GM12891 (cell line): ENCODE measurements at regions not wholly inside any gene's neighbourhood (a gene's known extent, or its start where the extent isn't known, plus 50 kb on each side); places are given as distances from the start of the nearest gene placed in this dataset.

ENCODE experiments used
- DNase-seq: peaks from one replicate; pipeline ENCODE4 v3.0.0; 2011; ENCODE audit warnings: low spot score; ENCODE audit not compliant: insufficient read length
- FAIRE-seq: peaks from 2 replicates; lab custom pipeline; 2011; peaks lifted over from hg19 to GRCh38; lab: Jason Lieb, UNC
- PAX5 ChIP-seq: IDR thresholded peaks from 2 replicates; pipeline ENCODE4 v1.6.1; 2011; ENCODE audit warnings: low read length, moderate library complexity, mild to moderate bottlenecking; ENCODE audit not compliant: insufficient read depth, severe bottlenecking
- POLR2A ChIP-seq: IDR thresholded peaks from 2 replicates; pipeline ENCODE4 v1.6.1; 2011; ENCODE audit warnings: low read depth, low read length, control low read depth
- POLR2AphosphoS5 ChIP-seq: IDR thresholded peaks from 2 replicates; pipeline ENCODE4 v1.6.1; 2011; ENCODE audit warnings: low read depth, low read length, control low read depth
- POU2F2 ChIP-seq: IDR thresholded peaks from 2 replicates; pipeline ENCODE4 v1.6.1; 2011; ENCODE audit warnings: low read depth, mild to moderate bottlenecking, control low read depth, low read length, moderate library complexity
- SPI1 ChIP-seq: IDR thresholded peaks from 2 replicates; pipeline ENCODE4 v1.6.1; 2011; ENCODE audit warnings: low read depth, low read length, control low read depth
- TAF1 ChIP-seq: IDR thresholded peaks from 2 replicates; pipeline ENCODE4 v1.6.1; 2011; ENCODE audit warnings: low read depth, low read length, control low read depth

GRCh38 chr5:175230299-175230698, 213.7 kb downstream of the DRD1 start:
- DNase-seq: no peak
- no peak for FAIRE-seq
- TF ChIP-seq POLR2AphosphoS5 (no peak), POU2F2 (no peak), POLR2A (no peak), TAF1 (no peak), SPI1 (no peak), PAX5 (no peak)

DNA sequence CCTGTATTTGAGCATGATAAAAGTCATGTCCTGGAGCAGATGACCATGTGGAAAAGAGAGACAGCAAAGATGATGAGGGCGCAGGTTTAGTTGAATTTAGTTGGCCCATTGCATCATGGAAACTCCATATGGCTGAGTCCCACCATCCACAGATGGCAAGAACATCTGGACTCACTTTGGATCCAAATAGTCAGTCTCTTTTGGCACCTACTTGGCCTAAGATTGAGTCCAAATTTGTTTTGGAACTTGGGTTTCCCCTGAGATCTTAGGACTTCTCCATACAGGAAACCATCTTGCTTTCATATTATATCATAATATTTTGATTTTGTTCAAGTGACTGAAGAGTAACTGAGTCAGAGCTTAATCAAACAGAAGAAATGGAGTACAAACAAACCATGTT, 217.5 kb downstream of the DRD1 start:
- TF ChIP-seq POU2F2 (no peak), TAF1 (no peak), SPI1 (no peak), POLR2AphosphoS5 (no peak), PAX5 (no peak), POLR2A (no peak)
- no peak for FAIRE-seq
- DNase-seq: no peak

- DNase-seq (no peak), FAIRE-seq (no peak)
- TF ChIP-seq POLR2AphosphoS5 (no peak), TAF1 (no peak), PAX5 (no peak), POU2F2 (no peak), SPI1 (no peak), POLR2A (no peak)
These were observed 220.7 kb downstream of the DRD1 start for GRCh38 chr5:175223291-175223690.

- DNase-seq (no peak), FAIRE-seq (no peak)
- no peak for TF ChIP-seq PAX5
- no peak for TF ChIP-seq SPI1
- no peak for TF ChIP-seq POLR2A
- TF ChIP-seq POU2F2: no peak
- TF ChIP-seq POLR2AphosphoS5: no peak
- no peak for TF ChIP-seq TAF1
These were observed 221.4 kb downstream of the DRD1 start for GRCh38 chr5:175222621-175223020.

GRCh38 chr5:175220549-175220948, 223.4 kb downstream of the DRD1 start:
- DNase-seq (no peak), FAIRE-seq (no peak)
- TF ChIP-seq SPI1: no peak
- TF ChIP-seq POLR2A: no peak
- no peak for TF ChIP-seq TAF1
- no peak for TF ChIP-seq POLR2AphosphoS5

- TF ChIP-seq PAX5 (no peak), TAF1 (no peak), POLR2A (no peak), SPI1 (no peak), POU2F2 (no peak), POLR2AphosphoS5 (no peak)
- no peak for DNase-seq
- FAIRE-seq: no peak
These were observed 224.6 kb downstream of the DRD1 start for GRCh38 chr5:175219366-175219765.

DNA sequence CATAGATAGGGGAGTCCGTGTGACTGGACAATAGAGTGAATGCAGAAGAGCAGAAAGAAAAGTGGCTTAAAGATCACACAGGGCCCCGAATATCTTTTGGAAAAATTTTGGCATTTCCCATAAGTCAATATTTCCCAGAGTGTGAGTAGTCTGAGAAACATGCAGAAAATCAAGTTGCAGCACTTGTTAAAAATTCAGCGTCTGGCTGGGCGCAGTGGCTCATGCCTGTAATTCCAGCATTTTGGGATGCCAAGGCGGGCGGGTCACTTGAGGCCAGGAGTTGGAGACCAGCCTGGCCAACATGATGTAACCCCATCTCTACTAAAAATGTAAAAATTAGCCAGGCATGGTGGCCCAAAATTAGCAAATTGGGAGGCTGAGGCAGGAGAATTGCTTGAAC, 227.0 kb downstream of the DRD1 start:
- DNase-seq (no peak), FAIRE-seq (no peak)
- TF ChIP-seq POLR2AphosphoS5 (no peak), PAX5 (no peak), TAF1 (no peak), SPI1 (no peak), POU2F2 (no peak), POLR2A (no peak)

DNA sequence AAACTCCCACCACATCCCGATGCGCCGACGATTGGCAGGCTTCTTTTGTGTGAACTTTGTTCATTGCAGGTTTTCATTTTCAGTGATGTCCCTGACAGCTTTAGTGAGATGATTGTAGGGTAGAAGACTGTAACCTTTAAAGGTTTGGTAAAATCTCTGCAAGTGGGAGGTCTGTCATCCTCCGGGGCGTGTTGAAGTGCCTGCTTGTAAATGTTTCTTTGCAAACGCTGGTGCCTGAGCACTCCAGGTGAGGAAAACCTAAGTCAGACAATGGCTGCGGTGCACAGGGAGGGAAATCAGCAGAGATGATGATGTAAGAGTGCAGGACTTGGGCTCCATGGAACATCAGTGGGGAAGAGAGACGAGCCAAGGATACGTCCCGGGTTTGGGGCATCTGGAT, 228.1 kb downstream of the DRD1 start:
- TF ChIP-seq PAX5 (no peak), TAF1 (no peak), POLR2AphosphoS5 (no peak), POLR2A (no peak), SPI1 (no peak)
- DNase-seq (no peak), FAIRE-seq (no peak)

DNA sequence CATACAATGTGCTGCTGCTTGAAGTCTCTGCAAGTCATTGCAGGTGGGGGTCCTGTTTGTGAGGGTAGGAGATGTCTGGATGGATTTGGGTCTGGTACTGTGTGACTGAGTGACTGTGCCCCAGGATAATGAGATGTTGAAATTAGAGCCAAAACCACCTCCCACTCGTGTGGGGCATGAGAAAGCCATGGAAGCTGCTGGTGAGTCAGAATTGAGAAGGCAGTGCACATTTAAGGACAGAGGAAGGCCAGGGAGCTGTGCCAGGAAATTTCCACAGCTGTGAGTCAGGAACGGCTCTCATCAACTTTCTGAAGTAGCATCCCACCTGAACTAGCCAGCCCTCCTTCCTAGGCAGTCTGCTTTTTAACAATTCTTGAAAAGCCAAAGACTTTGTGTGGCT, 229.8 kb downstream of the DRD1 start:
- FAIRE-seq (no peak), DNase-seq (no peak)
- no peak for TF ChIP-seq POU2F2
- no peak for TF ChIP-seq POLR2AphosphoS5
- no peak for TF ChIP-seq SPI1
- no peak for TF ChIP-seq POLR2A
- TF ChIP-seq PAX5: no peak
- no peak for TF ChIP-seq TAF1

- TF ChIP-seq POLR2A (no peak), TAF1 (no peak), PAX5 (no peak), SPI1 (no peak), POU2F2 (no peak), POLR2AphosphoS5 (no peak)
- DNase-seq: no peak
- no peak for FAIRE-seq
These were observed 231.8 kb downstream of the DRD1 start for GRCh38 chr5:175211956-175212756.
